ENCODE measurements at regions not wholly inside any gene's neighbourhood (a gene's known extent, or its start where the extent isn't known, plus 50 kb on each side); places are given as distances from the start of the nearest gene placed in this dataset.

- no peaks in the 10 kb centered on the region for H3K4me1 ChIP-seq (ENCODE audit: low read depth)
- no peak for TF ChIP-seq CTCF (IDR thresholded peaks at IDR 0.05)
- intact Hi-C loops (cut with DNase I, micrococcal nuclease): no loop called here
- H3K4me3 ChIP-seq: no peak overlapping the region
- no peaks in the 10 kb centered on the region for H3K9me3 ChIP-seq
- ATAC-seq (peak; percentile 86), DNase-seq (peak; percentile 66 to 73 (median 71))
- no peaks in the 10 kb centered on the region for H3K36me3 ChIP-seq (ENCODE audit: low read depth)
Measured at GRCh38 chr12:124162151-124163110, 132.5 kb upstream of the RFLNA start.

- DNase-seq: peak in 1 of 3 donors; percentile 17
- H3K36me3 ChIP-seq (ENCODE audit: low read depth): no peaks in the 10 kb centered on the region
- H3K9me3 ChIP-seq: no peaks in the 10 kb centered on the region
- peak; percentile 62 for ATAC-seq
- intact Hi-C loops (cut with DNase I, micrococcal nuclease): no loop called here
- H3K4me3 ChIP-seq: no peak overlapping the region
- TF ChIP-seq CTCF (IDR thresholded peaks at IDR 0.05): no peak
- no peaks in the 10 kb centered on the region for H3K4me1 ChIP-seq (ENCODE audit: low read depth)
Measured at GRCh38 chr12:124165695-124166094, 129.2 kb upstream of the RFLNA start.

GRCh38 chr12:124167141-124167540 is 127.8 kb upstream of the RFLNA start:
- no peak for TF ChIP-seq CTCF (IDR thresholded peaks at IDR 0.05)
- DNase-seq: no peak
- intact Hi-C loops (cut with DNase I, micrococcal nuclease): no loop called here
- Histone ChIP-seq H3K36me3 (ENCODE audit: low read depth) (no peaks in the 10 kb centered on the region), H3K4me1 (ENCODE audit: low read depth) (no peaks in the 10 kb centered on the region), H3K9me3 (no peaks in the 10 kb centered on the region), H3K4me3 (no peak overlapping the region)
- ATAC-seq: no peak

GRCh38 chr12:124168016-124168786 is 126.7 kb upstream of the RFLNA start:
- no peak for TF ChIP-seq CTCF (IDR thresholded peaks at IDR 0.05)
- intact Hi-C loops (cut with DNase I, micrococcal nuclease): no loop called here
- no peaks in the 10 kb centered on the region for H3K9me3 ChIP-seq
- ATAC-seq (no peak), DNase-seq (no peak)
- H3K4me1 ChIP-seq (ENCODE audit: low read depth): no peaks in the 10 kb centered on the region
- H3K4me3 ChIP-seq: no peak overlapping the region
- no peaks in the 10 kb centered on the region for H3K36me3 ChIP-seq (ENCODE audit: low read depth)

GRCh38 chr12:124169577-124170284 is 125.2 kb upstream of the RFLNA start:
- no peak for DNase-seq
- H3K4me3 ChIP-seq: no peak overlapping the region
- intact Hi-C loops (cut with DNase I, micrococcal nuclease): no loop called here
- no peaks in the 10 kb centered on the region for H3K4me1 ChIP-seq (ENCODE audit: low read depth)
- no peaks in the 10 kb centered on the region for H3K9me3 ChIP-seq
- no peak for TF ChIP-seq CTCF (IDR thresholded peaks at IDR 0.05)
- no peaks in the 10 kb centered on the region for H3K36me3 ChIP-seq (ENCODE audit: low read depth)
- ATAC-seq: no peak
